ENCODE measurements at regions not wholly inside any gene's neighbourhood (a gene's known extent, or its start where the extent isn't known, plus 50 kb on each side); places are given as distances from the start of the nearest gene placed in this dataset.

GRCh38 chr4:174069848-174070330 is 213.6 kb downstream of the FBXO8 start:
- H3K4me3 Mint-ChIP-seq, result no peak overlapping the region

More at GRCh38 chr4:174069848-174070330, 213.6 kb downstream of the FBXO8 start:
- no peak overlapping the region for H3K27ac ChIP-seq (ENCODE audit: insufficient read length, low read depth, low read length)
- no peak overlapping the region for H2BK20ac ChIP-seq (ENCODE audit: low read depth, low read length, poor library complexity, severe bottlenecking)
- H3K9me3 ChIP-seq (ENCODE audit: control insufficient read depth, low read depth, low read length), result no peaks in the 10 kb centered on the region
- H3K56ac ChIP-seq (ENCODE audit: insufficient read length, low read depth, low read length), result no peak overlapping the region
- no peaks in the 10 kb centered on the region for H3K4me1 ChIP-seq (ENCODE audit: insufficient read depth, low read length)
- Mint-ChIP-seq H3K4me1 (peaks cover 3 to 8% of the 10 kb centered on the region in 2 experiments; a peak in 3 of 4 replicates), H3K27me3 (ENCODE audit: low read depth) (peaks cover 6% of the 10 kb centered on the region), H3K27ac (no peak overlapping the region; a peak in 1 of 7 replicates), H3K9me3 (no peaks in the 10 kb centered on the region), H3K36me3 (ENCODE audit: insufficient read depth in 1 of 3, low read depth in 3 of 3) (no peaks in the 10 kb centered on the region; a peak in 1 of 7 replicates)
- WGBS (ENCODE audit: extremely low coverage, insufficient read length, low lambda C conversion rate), result no CpG with 5 or more reads among the region's 2 CpGs
- H3K23me2 ChIP-seq (ENCODE audit: insufficient read length, low read depth, low read length, poor library complexity, severe bottlenecking), result no peaks in the 10 kb centered on the region
- H4K20me1 ChIP-seq (ENCODE audit: control insufficient read depth, insufficient read depth, insufficient read length), result no peaks in the 10 kb centered on the region
- H3K79me1 ChIP-seq (ENCODE audit: insufficient read depth, low read depth, low read length, poor library complexity, severe bottlenecking), result no peaks in the 10 kb centered on the region
- H2AK5ac ChIP-seq (ENCODE audit: insufficient read length, low read length), result no peak overlapping the region
- H2BK5ac ChIP-seq (ENCODE audit: insufficient read length, low read length), result no peak overlapping the region
- no peak overlapping the region for H3T11ph ChIP-seq (ENCODE audit: low read length)
- H3K18ac ChIP-seq (ENCODE audit: insufficient read length, low read depth, low read length), result no peak overlapping the region
- H3K79me2 ChIP-seq (ENCODE audit: insufficient read depth, low read length), result no peaks in the 10 kb centered on the region
- no peak overlapping the region for H4K8ac ChIP-seq (replicated peaks; ENCODE audit: insufficient read length, low read depth, low read length)
- no peak overlapping the region for H2BK12ac ChIP-seq (ENCODE audit: insufficient read length, low read depth, low read length)
- TF ChIP-seq CTCF (conservative IDR thresholded peaks at IDR 0.05), result no peak
- H4K5ac ChIP-seq (ENCODE audit: insufficient read length, low read depth, low read length), result no peak overlapping the region
- no peaks in the 10 kb centered on the region for H3K27me3 ChIP-seq (ENCODE audit: insufficient read depth, low read length)
- no peak overlapping the region for H3K23ac ChIP-seq (ENCODE audit: insufficient read length, low read depth, low read length)
- no peak overlapping the region for H2BK120ac ChIP-seq (ENCODE audit: low read depth, low read length, poor library complexity, severe bottlenecking)
- no peak overlapping the region for H3K14ac ChIP-seq (ENCODE audit: insufficient read depth, low read length)
- no peak for DNase-seq
- no peak overlapping the region for H2AFZ ChIP-seq (ENCODE audit: low read length)
- H3K4ac ChIP-seq (ENCODE audit: low read depth, low read length), result no peak overlapping the region
- H3K4me2 ChIP-seq (ENCODE audit: insufficient read depth, insufficient read length, low read length), result no peak overlapping the region
- no peak overlapping the region for H4K91ac ChIP-seq (ENCODE audit: insufficient read length, low read depth, low read length)
- no peak overlapping the region for H2BK15ac ChIP-seq (ENCODE audit: low read depth, low read length)
- H3K9ac ChIP-seq (ENCODE audit: extremely low read depth, insufficient read length, low read length), result no peak overlapping the region
